ENCODE measurements at regions not wholly inside any gene's neighbourhood (a gene's known extent, or its start where the extent isn't known, plus 50 kb on each side); places are given as distances from the start of the nearest gene placed in this dataset.

GRCh38 chr2:129330504-129330903 lies 649.0 kb upstream of the RAB6C start:
- no peaks in the 10 kb centered on the region for H3K27me3 Mint-ChIP-seq
- intact Hi-C loops (cut with micrococcal nuclease) = no loop called here
- H3K9me3 Mint-ChIP-seq = peaks cover 3% of the 10 kb centered on the region
- H3K4me1 Mint-ChIP-seq = no peaks in the 10 kb centered on the region
- DNase-seq = no peak
- H3K27ac Mint-ChIP-seq = no peak overlapping the region
- no peaks in the 10 kb centered on the region for H3K36me3 Mint-ChIP-seq (ENCODE audit: low read depth)
- H3K4me3 Mint-ChIP-seq = no peak overlapping the region

- Mint-ChIP-seq H3K9me3 (peaks cover 3% of the 10 kb centered on the region), H3K27ac (no peak overlapping the region), H3K4me3 (no peak overlapping the region), H3K36me3 (ENCODE audit: low read depth) (no peaks in the 10 kb centered on the region), H3K4me1 (no peaks in the 10 kb centered on the region), H3K27me3 (no peaks in the 10 kb centered on the region)
- intact Hi-C loops (cut with micrococcal nuclease) = no loop called here
- no peak for DNase-seq
These were observed 647.8 kb upstream of the RAB6C start for GRCh38 chr2:129331638-129332037.

GRCh38 chr2:129334128-129334527 lies 645.3 kb upstream of the RAB6C start:
- Mint-ChIP-seq H3K9me3 (peaks cover 3% of the 10 kb centered on the region), H3K4me1 (no peaks in the 10 kb centered on the region), H3K27me3 (no peaks in the 10 kb centered on the region), H3K36me3 (ENCODE audit: low read depth) (no peaks in the 10 kb centered on the region), H3K27ac (no peak overlapping the region), H3K4me3 (no peak overlapping the region)
- intact Hi-C loops (cut with micrococcal nuclease) = no loop called here
- DNase-seq = no peak

- no peak overlapping the region for H3K27ac Mint-ChIP-seq
- intact Hi-C loops (cut with micrococcal nuclease) = no loop called here
- no peaks in the 10 kb centered on the region for H3K4me1 Mint-ChIP-seq
- H3K27me3 Mint-ChIP-seq = no peaks in the 10 kb centered on the region
- H3K36me3 Mint-ChIP-seq (ENCODE audit: low read depth) = no peaks in the 10 kb centered on the region
- no peak overlapping the region for H3K4me3 Mint-ChIP-seq
- no peak for DNase-seq
- H3K9me3 Mint-ChIP-seq = peaks cover 3% of the 10 kb centered on the region
These were observed 644.6 kb upstream of the RAB6C start for GRCh38 chr2:129334696-129335410.

- Mint-ChIP-seq H3K4me1 (no peaks in the 10 kb centered on the region), H3K27me3 (no peaks in the 10 kb centered on the region), H3K36me3 (ENCODE audit: low read depth) (no peaks in the 10 kb centered on the region), H3K9me3 (no peaks in the 10 kb centered on the region), H3K4me3 (no peak overlapping the region), H3K27ac (no peak overlapping the region)
- intact Hi-C loops (cut with micrococcal nuclease) = no loop called here
- no peak for DNase-seq
These were observed 643.2 kb upstream of the RAB6C start for GRCh38 chr2:129336276-129336675.

- DNase-seq = no peak
- Mint-ChIP-seq H3K4me3 (no peak overlapping the region), H3K36me3 (ENCODE audit: low read depth) (no peaks in the 10 kb centered on the region), H3K9me3 (no peaks in the 10 kb centered on the region), H3K4me1 (no peaks in the 10 kb centered on the region), H3K27ac (no peak overlapping the region), H3K27me3 (no peaks in the 10 kb centered on the region)
- intact Hi-C loops (cut with micrococcal nuclease) = no loop called here
These were observed 642.4 kb upstream of the RAB6C start for GRCh38 chr2:129337076-129337475.

- H3K36me3 Mint-ChIP-seq (ENCODE audit: low read depth) = no peaks in the 10 kb centered on the region
- H3K27me3 Mint-ChIP-seq = no peaks in the 10 kb centered on the region
- H3K4me1 Mint-ChIP-seq = no peaks in the 10 kb centered on the region
- intact Hi-C loops (cut with micrococcal nuclease) = no loop called here
- H3K27ac Mint-ChIP-seq = no peak overlapping the region
- H3K9me3 Mint-ChIP-seq = no peaks in the 10 kb centered on the region
- DNase-seq = no peak
- no peak overlapping the region for H3K4me3 Mint-ChIP-seq
These were observed 633.9 kb upstream of the RAB6C start for GRCh38 chr2:129345540-129345939.

- Mint-ChIP-seq H3K4me1 (no peaks in the 10 kb centered on the region), H3K4me3 (no peak overlapping the region), H3K27ac (no peak overlapping the region), H3K9me3 (no peaks in the 10 kb centered on the region), H3K27me3 (no peaks in the 10 kb centered on the region), H3K36me3 (ENCODE audit: low read depth) (no peaks in the 10 kb centered on the region)
- no peak for DNase-seq
- intact Hi-C loops (cut with micrococcal nuclease) = no loop called here
These were observed 631.8 kb upstream of the RAB6C start for GRCh38 chr2:129347486-129348217.

GRCh38 chr2:129354631-129355030 lies 624.8 kb upstream of the RAB6C start:
- Mint-ChIP-seq H3K36me3 (ENCODE audit: low read depth) (no peaks in the 10 kb centered on the region), H3K9me3 (no peaks in the 10 kb centered on the region), H3K4me1 (no peaks in the 10 kb centered on the region), H3K27ac (no peak overlapping the region), H3K4me3 (no peak overlapping the region), H3K27me3 (no peaks in the 10 kb centered on the region)
- DNase-seq = no peak
- intact Hi-C loops (cut with micrococcal nuclease) = no loop called here

- Mint-ChIP-seq H3K27ac (no peak overlapping the region), H3K4me1 (no peaks in the 10 kb centered on the region), H3K36me3 (ENCODE audit: low read depth) (no peaks in the 10 kb centered on the region), H3K27me3 (no peaks in the 10 kb centered on the region), H3K9me3 (no peaks in the 10 kb centered on the region), H3K4me3 (no peak overlapping the region)
- intact Hi-C loops (cut with micrococcal nuclease) = no loop called here
- DNase-seq = peak; percentile 44
These were observed 617.8 kb upstream of the RAB6C start for GRCh38 chr2:129361688-129362087.

GRCh38 chr2:129366263-129366662 lies 613.2 kb upstream of the RAB6C start:
- Mint-ChIP-seq H3K4me3 (no peak overlapping the region), H3K36me3 (ENCODE audit: low read depth) (no peaks in the 10 kb centered on the region), H3K27ac (no peak overlapping the region), H3K9me3 (no peaks in the 10 kb centered on the region), H3K27me3 (no peaks in the 10 kb centered on the region), H3K4me1 (no peaks in the 10 kb centered on the region)
- intact Hi-C loops (cut with micrococcal nuclease) = no loop called here
- no peak for DNase-seq

GRCh38 chr2:129367107-129367506 lies 612.4 kb upstream of the RAB6C start:
- H3K4me3 Mint-ChIP-seq = no peak overlapping the region
- intact Hi-C loops (cut with micrococcal nuclease) = no loop called here
- no peaks in the 10 kb centered on the region for H3K27me3 Mint-ChIP-seq
- H3K36me3 Mint-ChIP-seq (ENCODE audit: low read depth) = no peaks in the 10 kb centered on the region
- H3K27ac Mint-ChIP-seq = no peak overlapping the region
- H3K9me3 Mint-ChIP-seq = no peaks in the 10 kb centered on the region
- no peaks in the 10 kb centered on the region for H3K4me1 Mint-ChIP-seq
- DNase-seq = no peak

- H3K4me1 Mint-ChIP-seq = no peaks in the 10 kb centered on the region
- DNase-seq = no peak
- no peaks in the 10 kb centered on the region for H3K27me3 Mint-ChIP-seq
- no peak overlapping the region for H3K4me3 Mint-ChIP-seq
- H3K9me3 Mint-ChIP-seq = no peaks in the 10 kb centered on the region
- intact Hi-C loops (cut with micrococcal nuclease) = no loop called here
- no peaks in the 10 kb centered on the region for H3K36me3 Mint-ChIP-seq (ENCODE audit: low read depth)
- H3K27ac Mint-ChIP-seq = no peak overlapping the region
These were observed 610.0 kb upstream of the RAB6C start for GRCh38 chr2:129369437-129369836.

GRCh38 chr2:129374452-129374851 lies 605.0 kb upstream of the RAB6C start:
- Mint-ChIP-seq H3K36me3 (ENCODE audit: low read depth) (no peaks in the 10 kb centered on the region), H3K9me3 (no peaks in the 10 kb centered on the region), H3K4me1 (no peaks in the 10 kb centered on the region), H3K27ac (no peak overlapping the region), H3K27me3 (no peaks in the 10 kb centered on the region), H3K4me3 (no peak overlapping the region)
- no peak for DNase-seq
- intact Hi-C loops (cut with micrococcal nuclease) = no loop called here
